Activated naive CD4-positive, alpha-beta T cell treated with anti-CD3 and anti-CD28 coated beads, Interleukin-2, amount 50 U/mL, for 24 hours (primary cell): ENCODE measurements at regions not wholly inside any gene's neighbourhood (a gene's known extent, or its start where the extent isn't known, plus 50 kb on each side); places are given as distances from the start of the nearest gene placed in this dataset.

ENCODE experiments used
- H3K27ac Mint-ChIP-seq: one replicate; pipeline ENCODE4 v1.8.0; 2021; ENCODE audit warnings: mild to moderate bottlenecking, mixed read lengths
- H3K27me3 Mint-ChIP-seq: one replicate; pipeline ENCODE4 v1.8.0; 2021; ENCODE audit warnings: mixed read lengths
- H3K36me3 Mint-ChIP-seq: one replicate; pipeline ENCODE4 v1.8.0; 2021; ENCODE audit warnings: mixed read lengths
- H3K4me1 Mint-ChIP-seq: one replicate; pipeline ENCODE4 v1.8.0; 2021; ENCODE audit warnings: mixed read lengths
- H3K4me3 Mint-ChIP-seq: one replicate; pipeline ENCODE4 v1.8.0; 2021; ENCODE audit warnings: mild to moderate bottlenecking, mixed read lengths
- H3K9me3 Mint-ChIP-seq: one replicate; pipeline ENCODE4 v1.8.0; 2021; ENCODE audit warnings: mixed read lengths

GRCh38 chr3:152060701-152061100, 187.3 kb downstream of the SUCNR1 start:
- Mint-ChIP-seq H3K27ac (no peak overlapping the region), H3K4me1 (no peaks in the 10 kb centered on the region), H3K9me3 (no peaks in the 10 kb centered on the region), H3K4me3 (no peak overlapping the region), H3K27me3 (no peaks in the 10 kb centered on the region), H3K36me3 (no peaks in the 10 kb centered on the region)

GRCh38 chr3:152061296-152061695, 187.9 kb downstream of the SUCNR1 start:
- H3K27ac Mint-ChIP-seq: no peak overlapping the region
- no peaks in the 10 kb centered on the region for H3K27me3 Mint-ChIP-seq
- H3K4me1 Mint-ChIP-seq: no peaks in the 10 kb centered on the region
- H3K36me3 Mint-ChIP-seq: no peaks in the 10 kb centered on the region
- H3K9me3 Mint-ChIP-seq: no peaks in the 10 kb centered on the region
- H3K4me3 Mint-ChIP-seq: no peak overlapping the region

- Mint-ChIP-seq H3K27me3 (no peaks in the 10 kb centered on the region), H3K27ac (no peak overlapping the region), H3K4me1 (peaks cover 8% of the 10 kb centered on the region)
Observed at GRCh38 chr3:152069871-152070270, 196.4 kb downstream of the SUCNR1 start.

GRCh38 chr3:152071315-152071714, 197.4 kb upstream of the MBNL1 start:
- Mint-ChIP-seq H3K27ac (peak overlapping the region; percentile 35), H3K27me3 (no peaks in the 10 kb centered on the region), H3K4me3 (no peak overlapping the region), H3K9me3 (no peaks in the 10 kb centered on the region), H3K36me3 (no peaks in the 10 kb centered on the region), H3K4me1 (peaks cover 19% of the 10 kb centered on the region)

More at GRCh38 chr3:152069871-152070270, 196.4 kb downstream of the SUCNR1 start:
- no peak overlapping the region for H3K4me3 Mint-ChIP-seq
- H3K36me3 Mint-ChIP-seq: no peaks in the 10 kb centered on the region
- no peaks in the 10 kb centered on the region for H3K9me3 Mint-ChIP-seq

- no peak overlapping the region for H3K27ac Mint-ChIP-seq
- H3K9me3 Mint-ChIP-seq: no peaks in the 10 kb centered on the region
- H3K4me3 Mint-ChIP-seq: no peak overlapping the region
- H3K36me3 Mint-ChIP-seq: no peaks in the 10 kb centered on the region
- H3K27me3 Mint-ChIP-seq: no peaks in the 10 kb centered on the region
- H3K4me1 Mint-ChIP-seq: peaks cover 20% of the 10 kb centered on the region
Observed at GRCh38 chr3:152071924-152072323, 196.8 kb upstream of the MBNL1 start.

- H3K9me3 Mint-ChIP-seq: no peaks in the 10 kb centered on the region
- peaks cover 20% of the 10 kb centered on the region for H3K4me1 Mint-ChIP-seq
Observed at GRCh38 chr3:152073267-152073666, 195.5 kb upstream of the MBNL1 start.

GRCh38 chr3:152076148-152076547, 192.6 kb upstream of the MBNL1 start:
- Mint-ChIP-seq H3K36me3 (no peaks in the 10 kb centered on the region), H3K4me3 (no peak overlapping the region), H3K4me1 (peaks cover 20% of the 10 kb centered on the region), H3K9me3 (peaks cover 9% of the 10 kb centered on the region), H3K27me3 (no peaks in the 10 kb centered on the region), H3K27ac (no peak overlapping the region)

More at GRCh38 chr3:152073267-152073666, 195.5 kb upstream of the MBNL1 start:
- Mint-ChIP-seq H3K27me3 (no peaks in the 10 kb centered on the region), H3K27ac (no peak overlapping the region), H3K36me3 (no peaks in the 10 kb centered on the region), H3K4me3 (no peak overlapping the region)

GRCh38 chr3:152079980-152080379, 188.7 kb upstream of the MBNL1 start:
- Mint-ChIP-seq H3K4me3 (no peak overlapping the region), H3K36me3 (no peaks in the 10 kb centered on the region), H3K9me3 (peaks cover 9% of the 10 kb centered on the region), H3K27me3 (no peaks in the 10 kb centered on the region), H3K4me1 (peaks cover 12% of the 10 kb centered on the region), H3K27ac (no peak overlapping the region)

- Mint-ChIP-seq H3K9me3 (peaks cover 9% of the 10 kb centered on the region), H3K4me3 (no peak overlapping the region), H3K4me1 (peaks cover 8% of the 10 kb centered on the region), H3K27ac (no peak overlapping the region), H3K36me3 (no peaks in the 10 kb centered on the region), H3K27me3 (no peaks in the 10 kb centered on the region)
Observed at GRCh38 chr3:152083135-152083534, 185.6 kb upstream of the MBNL1 start.

- peaks cover 5% of the 10 kb centered on the region for H3K9me3 Mint-ChIP-seq
- peaks cover 8% of the 10 kb centered on the region for H3K4me1 Mint-ChIP-seq
- no peaks in the 10 kb centered on the region for H3K36me3 Mint-ChIP-seq
Observed at GRCh38 chr3:152084441-152085158, 184.1 kb upstream of the MBNL1 start.

GRCh38 chr3:152087153-152087552, 181.6 kb upstream of the MBNL1 start:
- no peak overlapping the region for H3K27ac Mint-ChIP-seq
- H3K4me1 Mint-ChIP-seq: peaks cover 11% of the 10 kb centered on the region
- H3K27me3 Mint-ChIP-seq: peaks cover 1% of the 10 kb centered on the region

More at GRCh38 chr3:152084441-152085158, 184.1 kb upstream of the MBNL1 start:
- no peak overlapping the region for H3K4me3 Mint-ChIP-seq
- H3K27me3 Mint-ChIP-seq: peaks cover 1% of the 10 kb centered on the region
- no peak overlapping the region for H3K27ac Mint-ChIP-seq

GRCh38 chr3:152089528-152089927, 179.2 kb upstream of the MBNL1 start:
- Mint-ChIP-seq H3K9me3 (no peaks in the 10 kb centered on the region), H3K4me1 (peaks cover 11% of the 10 kb centered on the region), H3K36me3 (peaks cover 2% of the 10 kb centered on the region), H3K4me3 (no peak overlapping the region), H3K27me3 (peaks cover 1% of the 10 kb centered on the region), H3K27ac (no peak overlapping the region)

More at GRCh38 chr3:152087153-152087552, 181.6 kb upstream of the MBNL1 start:
- H3K9me3 Mint-ChIP-seq: no peaks in the 10 kb centered on the region
- no peak overlapping the region for H3K4me3 Mint-ChIP-seq
- no peaks in the 10 kb centered on the region for H3K36me3 Mint-ChIP-seq

- Mint-ChIP-seq H3K4me1 (peaks cover 4% of the 10 kb centered on the region), H3K4me3 (no peak overlapping the region), H3K9me3 (no peaks in the 10 kb centered on the region), H3K36me3 (peaks cover 5% of the 10 kb centered on the region), H3K27ac (no peak overlapping the region), H3K27me3 (peaks cover 1% of the 10 kb centered on the region)
Observed at GRCh38 chr3:152091725-152092124, 177.0 kb upstream of the MBNL1 start.

GRCh38 chr3:152093901-152094300, 174.8 kb upstream of the MBNL1 start:
- H3K27ac Mint-ChIP-seq: no peak overlapping the region
- peaks cover 4% of the 10 kb centered on the region for H3K4me1 Mint-ChIP-seq
- peaks cover 5% of the 10 kb centered on the region for H3K36me3 Mint-ChIP-seq
- no peaks in the 10 kb centered on the region for H3K9me3 Mint-ChIP-seq
- H3K27me3 Mint-ChIP-seq: no peaks in the 10 kb centered on the region
- no peak overlapping the region for H3K4me3 Mint-ChIP-seq

- Mint-ChIP-seq H3K4me3 (no peak overlapping the region), H3K27ac (no peak overlapping the region), H3K27me3 (no peaks in the 10 kb centered on the region), H3K36me3 (peaks cover 5% of the 10 kb centered on the region), H3K9me3 (no peaks in the 10 kb centered on the region), H3K4me1 (peaks cover 4% of the 10 kb centered on the region)
Observed at GRCh38 chr3:152094406-152094805, 174.3 kb upstream of the MBNL1 start.

- Mint-ChIP-seq H3K4me1 (peaks cover 8% of the 10 kb centered on the region), H3K4me3 (no peak overlapping the region), H3K9me3 (no peaks in the 10 kb centered on the region), H3K27me3 (no peaks in the 10 kb centered on the region), H3K36me3 (peaks cover 5% of the 10 kb centered on the region), H3K27ac (no peak overlapping the region)
Observed at GRCh38 chr3:152095472-152095871, 173.3 kb upstream of the MBNL1 start.
